IPS DF 6.9 (cell line): ENCODE measurements at regions not wholly inside any gene's neighbourhood (a gene's known extent, or its start where the extent isn't known, plus 50 kb on each side); places are given as distances from the start of the nearest gene placed in this dataset.
"Not testable (repeated sequence)": the region's sequence is repeated elsewhere in the genome, so short reads cannot be mapped to it uniquely, and the experiment has no call there.

Experiments
- DNase-seq: peaks from one replicate; pipeline ENCODE4 v3.0.0-alpha.2; 2013; ENCODE audit warnings: low read depth, low spot score
- H3K27ac ChIP-seq: one replicate; pipeline ENCODE4 v1.5.1; 2013; ENCODE audit warnings: low read length, control low read depth
- H3K27me3 ChIP-seq: 2 replicates; pipeline ENCODE4 v1.6.1; 2013; ENCODE audit warnings: mild to moderate bottlenecking, low read length; ENCODE audit not compliant: control insufficient read depth, insufficient read depth
- H3K36me3 ChIP-seq: 2 replicates; pipeline ENCODE4 v1.6.1; 2013; ENCODE audit warnings: low read length; ENCODE audit not compliant: control insufficient read depth, insufficient read depth
- H3K4me1 ChIP-seq: 2 replicates; pipeline ENCODE4 v1.6.1; 2013; ENCODE audit warnings: low read length; ENCODE audit not compliant: control insufficient read depth, insufficient read depth
- H3K4me3 ChIP-seq: 2 replicates; pipeline ENCODE4 v1.5.1; 2013; ENCODE audit warnings: mild to moderate bottlenecking, low read length
- H3K9me3 ChIP-seq: 2 replicates; pipeline ENCODE4 v1.6.1; 2013; ENCODE audit warnings: low read length, inconsistent platforms; ENCODE audit not compliant: control insufficient read depth, insufficient read depth
- WGBS: extraction: QIAGEN DNeasy Blood & Tissue Kit; methylation state at CpG from one replicate; pipeline ENCODE4 v1.1.7; 2013; ENCODE audit warnings: mixed read lengths, missing lambda C conversion rate; ENCODE audit not compliant: insufficient read length, insufficient coverage; 5-methylcytosine and 5-hydroxymethylcytosine counted together

DNA sequence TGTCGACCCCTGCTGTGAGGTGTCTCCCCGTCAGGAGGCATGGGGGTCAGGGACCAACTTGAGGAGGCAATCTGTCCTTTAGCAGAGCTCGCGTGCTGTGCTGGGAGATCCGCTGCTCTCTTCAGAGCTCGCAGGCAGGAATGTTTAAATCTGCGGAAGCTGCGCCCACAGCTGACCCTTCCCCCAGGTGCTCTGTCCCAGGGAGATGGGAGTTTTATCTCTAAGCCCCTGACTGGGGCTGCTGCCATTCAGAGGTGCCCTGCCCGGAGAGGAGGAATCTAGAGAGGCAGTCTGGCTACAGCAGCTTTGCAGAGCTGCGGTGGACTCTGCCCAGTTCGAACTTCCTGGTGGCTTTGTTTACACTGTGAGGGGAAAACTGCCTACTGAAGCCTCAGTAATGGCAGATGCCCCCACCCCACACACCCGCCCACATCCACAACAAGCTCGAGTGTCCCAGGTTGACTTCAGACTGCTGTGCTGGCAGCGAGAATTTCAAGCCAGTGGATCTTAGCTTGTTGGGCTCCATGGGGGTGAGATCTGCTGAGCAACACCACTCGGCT is 133.1 kb downstream of the CENPC start:
- not testable (repeated sequence) for H3K4me3 ChIP-seq, H3K9me3 ChIP-seq, H3K27ac ChIP-seq, H3K27me3 ChIP-seq, H3K36me3 ChIP-seq, DNase-seq, H3K4me1 ChIP-seq
- WGBS: no CpG with 5 or more reads among the region's 15 CpGs

DNA sequence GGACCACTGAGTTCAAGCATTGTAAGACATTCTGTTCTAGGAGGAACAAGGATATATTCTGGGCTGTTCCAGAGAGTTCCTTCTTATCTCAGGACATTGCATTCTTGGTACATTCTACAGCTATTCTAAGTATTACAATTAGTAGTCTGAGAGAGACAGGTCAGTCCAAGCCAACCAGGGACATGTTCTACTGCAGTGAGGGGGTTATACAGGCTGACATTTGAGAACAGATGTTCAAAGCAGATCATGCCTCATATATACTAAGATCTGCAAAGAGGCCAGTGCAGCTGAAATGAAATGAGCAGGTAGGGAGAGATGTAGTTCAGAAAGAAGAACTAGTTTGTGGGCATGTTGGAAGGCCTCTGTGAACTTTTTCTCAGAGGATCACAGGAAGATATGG is 142.0 kb downstream of the CENPC start:
- H3K27me3 ChIP-seq: no peaks in the 10 kb centered on the region
- DNase-seq: no peak
- peaks cover 4% of the 10 kb centered on the region for H3K4me1 ChIP-seq
- H3K9me3 ChIP-seq: no peaks in the 10 kb centered on the region
- no peaks in the 10 kb centered on the region for H3K36me3 ChIP-seq
- H3K4me3 ChIP-seq: no peak overlapping the region
- H3K27ac ChIP-seq: no peak overlapping the region

DNA sequence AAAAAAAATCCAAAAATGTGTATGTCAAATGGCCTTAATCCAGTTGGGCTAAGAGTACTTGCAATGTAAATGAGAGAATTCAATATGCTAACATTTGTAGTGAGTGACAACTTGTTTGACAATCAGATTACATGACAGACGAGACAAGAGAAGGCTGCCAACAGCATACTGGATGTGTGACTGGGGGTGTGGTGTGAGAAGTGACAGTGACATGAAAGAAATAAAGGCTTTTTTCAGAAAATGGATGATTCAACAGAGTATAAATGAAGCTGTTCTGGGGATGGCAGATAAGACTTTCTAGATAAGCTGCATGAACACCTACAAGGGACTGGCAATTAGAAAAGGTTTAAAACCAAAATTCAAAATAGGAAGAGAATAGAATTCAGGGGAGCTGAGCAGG is 143.4 kb downstream of the CENPC start:
- Histone ChIP-seq H3K27ac (no peak overlapping the region), H3K9me3 (no peaks in the 10 kb centered on the region), H3K4me3 (no peak overlapping the region), H3K27me3 (no peaks in the 10 kb centered on the region), H3K4me1 (peaks cover 4% of the 10 kb centered on the region), H3K36me3 (no peaks in the 10 kb centered on the region)
- WGBS: no CpG with 5 or more reads among the region's 1 CpG
- DNase-seq: no peak

DNA sequence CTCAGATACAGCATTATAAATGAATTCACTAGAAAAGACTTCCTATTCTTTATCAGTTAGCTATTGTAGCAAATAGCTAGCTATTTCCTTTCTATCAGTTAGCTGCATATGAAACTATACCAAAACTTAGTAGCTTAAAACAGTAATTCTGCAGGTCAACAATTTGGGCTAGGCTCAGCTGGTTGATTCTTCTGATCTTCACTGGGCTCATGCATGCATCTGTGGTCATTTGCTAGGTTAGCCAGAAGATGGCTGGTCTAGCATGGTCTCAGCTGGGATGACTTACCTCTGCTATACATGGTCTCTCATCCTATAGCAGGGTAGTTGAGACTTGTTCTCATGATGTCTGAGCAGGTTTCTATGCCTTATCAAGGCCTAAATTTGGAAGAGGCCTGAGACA is 147.4 kb downstream of the CENPC start:
- no peak for DNase-seq
- Histone ChIP-seq H3K9me3 (no peaks in the 10 kb centered on the region), H3K4me1 (no peaks in the 10 kb centered on the region), H3K36me3 (no peaks in the 10 kb centered on the region), H3K27me3 (no peaks in the 10 kb centered on the region), H3K27ac (no peak overlapping the region), H3K4me3 (no peak overlapping the region)

DNA sequence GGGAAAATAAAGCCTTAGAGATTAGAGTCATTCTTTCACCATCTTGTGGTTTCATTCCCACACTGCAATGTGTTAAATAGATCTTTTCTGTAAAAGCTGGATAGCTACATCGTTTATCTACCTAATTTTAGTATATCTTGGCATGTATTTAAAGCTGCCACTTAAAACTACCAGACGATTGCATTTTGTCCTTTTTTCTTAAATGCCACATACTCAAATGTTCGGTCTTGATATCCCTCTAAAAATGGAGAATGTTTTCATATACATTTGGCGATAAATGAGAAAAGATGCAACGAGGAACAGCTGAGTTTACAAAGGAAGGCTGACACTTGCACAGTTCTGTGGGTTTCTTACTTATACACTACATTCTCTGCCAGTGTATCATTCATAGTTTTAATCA is 148.3 kb downstream of the CENPC start:
- Histone ChIP-seq H3K4me1 (no peaks in the 10 kb centered on the region), H3K9me3 (no peaks in the 10 kb centered on the region), H3K27me3 (no peaks in the 10 kb centered on the region), H3K27ac (no peak overlapping the region), H3K36me3 (no peaks in the 10 kb centered on the region), H3K4me3 (no peak overlapping the region)
- WGBS: no CpG with 5 or more reads among the region's 5 CpGs
- no peak for DNase-seq

DNA sequence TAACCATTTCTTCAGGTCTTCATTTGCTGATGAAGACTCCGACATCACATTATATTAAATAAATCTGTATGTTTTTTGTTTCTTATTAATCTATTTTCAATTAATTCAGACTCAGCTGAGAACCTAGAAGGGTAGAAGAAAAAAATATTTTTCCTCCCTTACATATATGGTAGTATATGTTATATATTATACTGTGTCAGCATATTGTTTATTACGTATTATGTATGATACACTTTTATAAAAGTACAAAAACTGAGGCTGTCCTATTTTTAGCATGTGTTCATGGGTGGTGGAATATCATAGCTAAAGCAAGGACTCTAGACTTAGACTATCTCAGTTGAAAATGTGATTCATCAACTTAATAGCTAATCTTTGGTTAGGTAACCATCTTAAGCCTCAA is 149.3 kb downstream of the CENPC start:
- Histone ChIP-seq H3K4me1 (no peaks in the 10 kb centered on the region), H3K27ac (no peak overlapping the region), H3K9me3 (no peaks in the 10 kb centered on the region), H3K4me3 (no peak overlapping the region), H3K36me3 (no peaks in the 10 kb centered on the region), H3K27me3 (no peaks in the 10 kb centered on the region)
- no peak for DNase-seq
- WGBS: no CpG with 5 or more reads among the region's 2 CpGs

DNA sequence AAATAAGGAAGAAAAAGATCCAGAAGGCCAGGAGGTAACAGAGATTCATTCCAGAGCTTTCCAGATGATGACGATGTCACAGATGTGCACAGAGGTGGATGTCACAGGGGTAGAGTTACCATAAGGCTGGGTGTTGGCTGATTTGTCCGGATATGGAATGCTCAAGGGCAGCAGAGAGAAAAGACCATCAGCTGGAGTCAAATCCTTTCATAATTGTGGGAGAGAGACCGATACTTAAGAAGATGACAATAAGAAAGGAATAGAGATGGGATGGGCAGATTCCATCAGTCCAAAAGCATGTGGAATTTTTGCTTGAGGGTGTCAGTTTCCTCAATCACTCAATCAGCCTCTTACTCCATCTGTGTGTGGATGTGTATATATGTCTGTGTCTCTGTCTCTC is 150.4 kb downstream of the CENPC start:
- no peak overlapping the region for H3K4me3 ChIP-seq
- no CpG with 5 or more reads among the region's 3 CpGs for WGBS
- DNase-seq: no peak
- H3K36me3 ChIP-seq: no peaks in the 10 kb centered on the region
- no peaks in the 10 kb centered on the region for H3K9me3 ChIP-seq
- no peak overlapping the region for H3K27ac ChIP-seq
- no peaks in the 10 kb centered on the region for H3K27me3 ChIP-seq
- no peaks in the 10 kb centered on the region for H3K4me1 ChIP-seq

DNA sequence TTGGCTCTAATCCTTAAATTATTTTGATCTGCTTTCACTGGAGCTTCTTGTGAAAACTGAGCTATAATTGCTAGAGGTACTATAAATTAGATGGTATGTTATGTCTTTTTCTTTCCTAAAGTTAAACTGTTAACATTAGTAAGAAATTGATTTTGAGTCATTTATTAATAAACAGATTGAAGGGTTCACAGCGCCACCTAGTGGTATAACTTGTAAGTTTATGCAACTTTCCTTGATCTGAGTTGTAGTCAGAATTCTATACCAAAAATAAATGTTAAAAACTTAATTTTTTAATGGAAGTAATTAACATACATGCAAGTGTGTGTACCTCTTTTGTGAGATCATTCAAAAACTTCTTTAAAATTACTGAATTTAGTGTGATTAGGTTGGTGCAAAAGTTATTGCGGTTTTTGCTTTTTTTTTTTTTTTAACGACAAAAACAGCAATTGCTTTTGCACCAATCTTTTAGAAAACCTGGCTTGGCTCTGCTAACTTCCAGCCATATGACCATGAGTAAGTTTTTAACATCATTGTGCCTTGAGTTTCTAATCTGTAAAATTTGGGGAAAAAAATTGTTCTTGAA is 151.5 kb downstream of the CENPC start:
- peaks cover 2% of the 10 kb centered on the region for H3K4me1 ChIP-seq
- no peak overlapping the region for H3K4me3 ChIP-seq
- H3K9me3 ChIP-seq: no peaks in the 10 kb centered on the region
- no peaks in the 10 kb centered on the region for H3K36me3 ChIP-seq
- DNase-seq: no peak
- WGBS: no CpG with 5 or more reads among the region's 3 CpGs
- H3K27me3 ChIP-seq: no peaks in the 10 kb centered on the region
- no peak overlapping the region for H3K27ac ChIP-seq

DNA sequence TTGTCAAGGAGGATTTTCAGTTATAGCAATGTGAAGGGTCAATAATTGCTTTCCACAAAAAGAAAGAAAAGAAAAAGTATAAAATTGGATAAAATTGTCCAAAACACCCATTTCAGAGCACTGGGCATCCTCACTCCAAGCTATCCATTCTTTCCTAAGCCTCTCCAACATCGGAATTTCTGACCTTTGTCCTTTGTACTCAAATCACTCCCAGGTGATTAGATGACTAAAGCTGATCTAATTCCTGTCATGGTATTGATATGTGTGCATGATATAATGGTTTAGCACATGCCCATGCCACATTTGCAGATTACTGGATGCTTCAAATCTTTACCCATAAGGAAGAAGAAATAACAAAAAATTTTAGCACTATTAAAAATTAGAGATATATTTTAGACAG is 152.3 kb downstream of the CENPC start:
- H3K36me3 ChIP-seq: no peaks in the 10 kb centered on the region
- H3K27ac ChIP-seq: no peak overlapping the region
- no peaks in the 10 kb centered on the region for H3K27me3 ChIP-seq
- H3K4me3 ChIP-seq: no peak overlapping the region
- no peaks in the 10 kb centered on the region for H3K9me3 ChIP-seq
- H3K4me1 ChIP-seq: peaks cover 2% of the 10 kb centered on the region
- no CpG with 5 or more reads among the region's 1 CpG for WGBS
- no peak for DNase-seq

DNA sequence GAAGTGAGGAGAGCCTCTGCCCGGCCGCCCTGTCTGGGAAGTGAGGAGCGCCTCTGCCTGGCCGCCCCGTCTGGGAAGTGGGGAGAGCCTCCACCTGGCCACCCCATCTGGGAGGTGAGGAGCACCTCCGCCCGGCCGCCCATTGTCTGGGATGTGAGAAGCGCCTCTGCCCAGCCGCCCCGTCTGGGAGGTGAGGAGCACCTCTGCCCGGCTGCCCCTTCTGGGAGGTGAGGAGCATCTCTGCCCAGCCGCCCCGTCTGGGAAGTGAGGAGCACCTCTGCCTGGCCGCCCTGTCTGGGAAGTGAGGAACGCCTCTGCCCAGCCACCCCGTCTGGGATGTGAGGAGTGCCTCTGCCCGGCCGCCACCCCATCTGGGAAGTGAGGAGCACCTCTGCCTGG is 163.9 kb downstream of the CENPC start:
- H3K36me3 ChIP-seq, H3K27me3 ChIP-seq, H3K27ac ChIP-seq, H3K4me3 ChIP-seq, H3K4me1 ChIP-seq, H3K9me3 ChIP-seq, DNase-seq: not testable (repeated sequence)
- no CpG with 5 or more reads among the region's 19 CpGs for WGBS

DNA sequence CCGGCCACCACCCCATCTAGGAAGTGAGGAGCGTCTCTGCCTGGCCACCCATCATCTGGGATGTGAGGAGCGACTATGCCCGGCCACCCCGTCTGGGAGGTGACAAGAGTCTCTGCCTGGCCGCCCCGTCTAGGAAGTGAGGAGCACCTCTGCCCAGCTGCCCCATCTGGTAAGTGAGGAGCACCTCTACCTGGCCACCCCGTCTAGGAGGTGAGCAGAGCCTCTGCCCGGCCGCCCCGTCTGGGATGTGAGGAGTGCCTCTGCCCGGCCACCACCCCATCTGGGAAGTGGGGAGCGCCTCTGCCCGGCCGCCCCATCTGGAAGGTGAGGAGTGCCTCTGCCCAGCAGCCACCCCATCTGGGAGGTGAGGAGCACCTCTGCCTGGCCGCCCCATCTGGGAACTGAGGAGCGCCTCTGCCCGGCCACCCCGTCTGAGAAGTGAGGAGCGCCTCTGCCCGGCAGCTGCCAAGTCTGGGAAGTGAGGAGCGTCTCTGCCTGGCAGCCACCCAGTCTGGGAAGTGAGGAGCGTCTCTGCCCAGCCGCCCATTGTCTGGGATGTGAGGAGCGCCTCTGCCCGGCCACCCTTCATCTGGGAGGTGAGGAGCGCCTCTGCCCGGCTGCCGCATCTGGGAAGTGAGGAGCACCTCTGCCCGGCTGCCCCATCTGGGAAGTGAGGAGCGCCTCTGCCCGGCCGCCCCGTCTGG is 164.4 kb downstream of the CENPC start:
- not testable (repeated sequence) for H3K4me3 ChIP-seq, H3K27ac ChIP-seq, H3K27me3 ChIP-seq, H3K9me3 ChIP-seq, DNase-seq, H3K4me1 ChIP-seq, H3K36me3 ChIP-seq
- WGBS: no CpG with 5 or more reads among the region's 34 CpGs
